ENCODE measurements at regions not wholly inside any gene's neighbourhood (a gene's known extent, or its start where the extent isn't known, plus 50 kb on each side); places are given as distances from the start of the nearest gene placed in this dataset.

DNA sequence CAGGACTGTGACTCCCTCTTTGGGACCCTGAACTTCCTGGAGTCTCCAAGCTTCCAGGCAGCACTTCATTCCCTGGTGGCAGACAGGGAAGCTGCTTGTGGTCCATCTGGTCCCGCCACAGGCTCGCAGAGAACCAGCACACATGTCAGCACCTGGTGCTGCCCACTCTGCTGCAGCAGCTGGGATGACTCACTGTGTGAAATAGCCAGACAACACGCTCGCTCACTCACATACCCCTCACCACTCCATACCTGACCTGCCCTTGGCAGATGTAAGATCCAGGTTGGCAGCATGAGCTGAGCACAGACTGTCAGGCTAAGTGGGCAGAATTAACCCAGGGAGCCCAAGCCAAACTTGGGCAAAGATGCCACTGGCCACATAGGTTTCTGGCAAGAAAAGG is 613.5 kb downstream of the PCDH18 start:
- H3K27ac ChIP-seq (ENCODE audit: low read depth in 1 of 2, low read length in 2 of 2) = no peak overlapping the region
- intact Hi-C loops (cut with micrococcal nuclease) = no loop called here
- Mint-ChIP-seq H3K9me3 (peaks cover 0 to 9% (median 2%) of the 10 kb centered on the region in 7 donors), H3K27ac (no peak overlapping the region), H3K36me3 (no peaks in the 10 kb centered on the region), H3K27me3 (ENCODE audit: low read depth in 3 of 3) (peaks cover 0 to 2% (median 0%) of the 10 kb centered on the region in 3 donors), H3K4me1 (no peaks in the 10 kb centered on the region), H3K4me3 (no peak overlapping the region)
- no peaks in the 10 kb centered on the region for H3K36me3 ChIP-seq (replicated peaks in 1 of 2; ENCODE audit: control insufficient read depth in 1 of 2, insufficient read depth in 2 of 2, low read length in 2 of 2)
- peaks cover 0 to 16% of the 10 kb centered on the region in 2 donors for H3K9me3 ChIP-seq (replicated peaks in 1 of 2; ENCODE audit: control insufficient read depth in 1 of 2, insufficient read depth in 1 of 2, low read length in 2 of 2)
- H3K4me3 ChIP-seq (replicated peaks in 1 of 3; ENCODE audit: low read depth in 2 of 3, low read length in 3 of 3) = no peak overlapping the region
- no peak for DNase-seq
- H3K27me3 ChIP-seq (ENCODE audit: control insufficient read depth in 2 of 2, insufficient read depth in 2 of 2, low read length in 2 of 2) = no peaks in the 10 kb centered on the region
- no peaks in the 10 kb centered on the region for H3K4me1 ChIP-seq (ENCODE audit: control insufficient read depth in 1 of 2, insufficient read depth in 2 of 2, low read length in 2 of 2)
- no peaks in the 10 kb centered on the region for H3K79me2 ChIP-seq (ENCODE audit: insufficient read depth, low read length)
- H4K20me1 ChIP-seq (ENCODE audit: insufficient read depth, low read length) = no peaks in the 10 kb centered on the region
- H2AFZ ChIP-seq (ENCODE audit: insufficient read depth, low read depth, low read length, poor library complexity, severe bottlenecking) = no peak overlapping the region
- TF ChIP-seq, protein P1, sequence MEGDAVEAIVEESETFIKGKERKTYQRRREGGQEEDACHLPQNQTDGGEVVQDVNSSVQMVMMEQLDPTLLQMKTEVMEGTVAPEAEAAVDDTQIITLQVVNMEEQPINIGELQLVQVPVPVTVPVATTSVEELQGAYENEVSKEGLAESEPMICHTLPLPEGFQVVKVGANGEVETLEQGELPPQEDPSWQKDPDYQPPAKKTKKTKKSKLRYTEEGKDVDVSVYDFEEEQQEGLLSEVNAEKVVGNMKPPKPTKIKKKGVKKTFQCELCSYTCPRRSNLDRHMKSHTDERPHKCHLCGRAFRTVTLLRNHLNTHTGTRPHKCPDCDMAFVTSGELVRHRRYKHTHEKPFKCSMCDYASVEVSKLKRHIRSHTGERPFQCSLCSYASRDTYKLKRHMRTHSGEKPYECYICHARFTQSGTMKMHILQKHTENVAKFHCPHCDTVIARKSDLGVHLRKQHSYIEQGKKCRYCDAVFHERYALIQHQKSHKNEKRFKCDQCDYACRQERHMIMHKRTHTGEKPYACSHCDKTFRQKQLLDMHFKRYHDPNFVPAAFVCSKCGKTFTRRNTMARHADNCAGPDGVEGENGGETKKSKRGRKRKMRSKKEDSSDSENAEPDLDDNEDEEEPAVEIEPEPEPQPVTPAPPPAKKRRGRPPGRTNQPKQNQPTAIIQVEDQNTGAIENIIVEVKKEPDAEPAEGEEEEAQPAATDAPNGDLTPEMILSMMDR (IDR thresholded peaks at IDR 0.05) = no peak
- no peak overlapping the region for H3K9ac ChIP-seq (ENCODE audit: insufficient read depth, low read length, poor library complexity, severe bottlenecking)
- WGBS (ENCODE audit: insufficient coverage) = 86% methylated on average over 4 of the region's 4 CpGs
- H3K4me2 ChIP-seq (replicated peaks; ENCODE audit: extremely low read depth, low read length, poor library complexity, severe bottlenecking) = no peak overlapping the region

DNA sequence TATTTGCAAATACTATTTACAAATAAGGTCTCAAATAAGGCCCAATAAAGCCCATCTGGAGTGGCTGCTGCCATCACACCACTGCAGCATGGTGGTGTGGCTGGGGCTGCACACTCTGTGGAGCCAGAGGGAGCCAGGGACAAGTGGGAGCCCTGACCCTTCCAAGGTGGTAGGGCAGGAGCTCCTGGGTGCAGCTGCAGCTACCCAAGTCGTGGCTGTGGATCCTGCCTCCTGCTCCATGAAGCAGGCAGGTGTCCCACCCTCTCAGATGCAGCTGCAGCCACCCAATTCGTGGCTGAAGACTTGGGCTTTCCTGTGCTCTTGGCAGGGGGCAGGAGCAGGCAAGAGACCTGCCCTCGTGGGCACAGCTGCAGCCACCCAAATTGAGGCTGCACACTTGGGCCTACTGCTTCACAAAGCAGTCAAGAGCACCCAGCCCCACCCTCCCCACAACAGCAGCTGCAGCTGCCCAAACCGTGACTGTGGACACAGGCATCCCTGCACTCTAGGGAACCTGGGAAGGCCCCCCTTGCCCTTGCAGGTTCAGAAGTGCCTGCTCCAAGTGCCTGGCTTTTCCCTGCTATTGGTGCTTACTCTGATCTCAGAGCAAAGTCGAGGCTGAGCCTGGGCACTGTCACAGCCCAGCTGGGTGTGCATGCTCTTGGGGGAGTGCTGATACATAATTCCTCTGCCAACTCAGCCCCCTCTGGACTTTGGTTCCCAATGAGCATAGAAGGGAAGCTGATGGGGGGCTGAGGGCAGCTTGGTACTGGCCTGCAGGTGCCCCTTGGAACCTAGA is 614.8 kb downstream of the PCDH18 start:
- Histone ChIP-seq H3K4me2 (replicated peaks; ENCODE audit: extremely low read depth, low read length, poor library complexity, severe bottlenecking) (no peak overlapping the region), H3K4me3 (replicated peaks in 1 of 3; ENCODE audit: low read depth in 2 of 3, low read length in 3 of 3) (no peak overlapping the region), H3K36me3 (replicated peaks in 1 of 2; ENCODE audit: control insufficient read depth in 1 of 2, insufficient read depth in 2 of 2, low read length in 2 of 2) (no peaks in the 10 kb centered on the region), H4K20me1 (ENCODE audit: insufficient read depth, low read length) (no peaks in the 10 kb centered on the region), H3K9me3 (replicated peaks in 1 of 2; ENCODE audit: control insufficient read depth in 1 of 2, insufficient read depth in 1 of 2, low read length in 2 of 2) (peaks cover 0 to 16% of the 10 kb centered on the region in 2 donors), H3K9ac (ENCODE audit: insufficient read depth, low read length, poor library complexity, severe bottlenecking) (no peak overlapping the region), H3K27me3 (ENCODE audit: control insufficient read depth in 2 of 2, insufficient read depth in 2 of 2, low read length in 2 of 2) (no peaks in the 10 kb centered on the region), H3K27ac (ENCODE audit: low read depth in 1 of 2, low read length in 2 of 2) (no peak overlapping the region), H3K4me1 (ENCODE audit: control insufficient read depth in 1 of 2, insufficient read depth in 2 of 2, low read length in 2 of 2) (no peaks in the 10 kb centered on the region), H2AFZ (ENCODE audit: insufficient read depth, low read depth, low read length, poor library complexity, severe bottlenecking) (no peak overlapping the region), H3K79me2 (ENCODE audit: insufficient read depth, low read length) (no peaks in the 10 kb centered on the region)
- Mint-ChIP-seq H3K4me3 (no peak overlapping the region), H3K4me1 (no peaks in the 10 kb centered on the region), H3K27ac (no peak overlapping the region), H3K9me3 (peaks cover 0 to 7% (median 2%) of the 10 kb centered on the region in 7 donors), H3K36me3 (no peaks in the 10 kb centered on the region), H3K27me3 (ENCODE audit: low read depth in 3 of 3) (peaks cover 0 to 2% (median 0%) of the 10 kb centered on the region in 3 donors)
- intact Hi-C loops (cut with micrococcal nuclease) = no loop called here
- DNase-seq = no peak
- TF ChIP-seq, protein P1 (IDR thresholded peaks at IDR 0.05) = no peak
- WGBS (ENCODE audit: insufficient coverage) = 67% methylated on average over 5 of the region's 5 CpGs
